Endothelial cell of umbilical vein (primary cell): ENCODE measurements at regions not wholly inside any gene's neighbourhood (a gene's known extent, or its start where the extent isn't known, plus 50 kb on each side); places are given as distances from the start of the nearest gene placed in this dataset.

Experiments used
- BruUV-seq: library from RNA; stranded (reverse); fragments of 400-500 nt; replicated peaks from 2 replicates; lab custom pipeline; 2021; lab: Mats Ljungman, UMichigan
- CTCF ChIA-PET: fragments of 300-600, 350-600 bp; sonication (Branson Sonifier 250); formaldehyde crosslinking; loops from one replicate; lab custom pipeline; 2021; ENCODE audit warnings: antibody characterized with exemption, inconsistent platforms; lab: Charles Lee
- POLR2A ChIA-PET: fragments of 300-600, 350-600 bp; sonication (Branson Sonifier 250); formaldehyde crosslinking; loops from one replicate; lab custom pipeline; 2021; ENCODE audit warnings: antibody characterized with exemption, inconsistent platforms; lab: Charles Lee
- DNase-seq: peaks from one replicate; pipeline ENCODE4 v3.0.0-alpha.2; 2011; ENCODE audit warnings: low read depth, low spot score
- FAIRE-seq: peaks from 2 replicates; lab custom pipeline; 2011; peaks lifted over from hg19 to GRCh38; lab: Jason Lieb, UNC
- H2AFZ ChIP-seq: 2 replicates; pipeline ENCODE4 v1.6.0; 2012; ENCODE audit warnings: low read depth, low read length, control low read depth, inconsistent platforms
- H3K27ac ChIP-seq: 2 replicates; pipeline ENCODE4 v1.5.1; 2011; ENCODE audit warnings: low read depth, mild to moderate bottlenecking, control low read depth, low read length, moderate library complexity; ENCODE audit not compliant: insufficient read depth
- H3K27me3 ChIP-seq, 2 experiments: 2 replicates each; pipeline versions ENCODE4 v1.6.0 to v1.6.1; 2011; ENCODE audit warnings: low read length in 2 of 2, mixed read lengths in 1 of 2; ENCODE audit not compliant: control insufficient read depth in 2 of 2, insufficient read depth in 2 of 2
- H3K36me3 ChIP-seq, 2 experiments: 2 replicates in 1 of 2; 3 replicates in 1 of 2; pipeline ENCODE4 v1.5.1; 2011; ENCODE audit warnings: low read length in 2 of 2, mild to moderate bottlenecking in 1 of 2, moderate library complexity in 1 of 2; ENCODE audit not compliant: control insufficient read depth in 2 of 2, insufficient read depth in 2 of 2; ENCODE audit errors: extremely low read depth in 1 of 2
- H3K4me1 ChIP-seq: 3 replicates; pipeline ENCODE4 v1.5.1; 2011; ENCODE audit warnings: mild to moderate bottlenecking, low read length; ENCODE audit not compliant: control insufficient read depth, insufficient read depth; ENCODE audit errors: extremely low read depth
- H3K4me2 ChIP-seq: 2 replicates; pipeline ENCODE4 v1.6.1; 2011; ENCODE audit warnings: low read length, control low read depth, mixed read lengths; ENCODE audit not compliant: insufficient read depth
- H3K4me3 ChIP-seq, 3 experiments: fragments of 200-600 bp in 1 of 3; sonication (generic), shearing (Covaris generic) in 1 of 3; replicated peaks in 1 of 3; 2 replicates each; pipeline ENCODE4 v1.5.1; 2011 to 2016; ENCODE audit warnings: control low read depth in 3 of 3, low read length in 3 of 3, mild to moderate bottlenecking in 2 of 3, inconsistent platforms in 1 of 3, low read depth in 1 of 3, moderate library complexity in 1 of 3; ENCODE audit not compliant: insufficient read depth in 1 of 3
- H3K79me2 ChIP-seq: 2 replicates; pipeline ENCODE4 v1.6.0; 2012; ENCODE audit warnings: low read length, inconsistent platforms; ENCODE audit not compliant: control insufficient read depth, insufficient read depth
- H3K9ac ChIP-seq: replicated peaks from 2 replicates; pipeline ENCODE3; 2011; ENCODE audit warnings: low read length, control low read depth; ENCODE audit not compliant: insufficient read depth; ENCODE audit errors: extremely low read depth
- H3K9me1 ChIP-seq: replicated peaks from 3 replicates; pipeline ENCODE4 v1.6.0; 2011; ENCODE audit warnings: mild to moderate bottlenecking, low read length; ENCODE audit not compliant: control insufficient read depth, insufficient read depth; ENCODE audit errors: extremely low read depth
- H3K9me3 ChIP-seq: replicated peaks from 2 replicates; pipeline ENCODE4 v1.5.1; 2012; ENCODE audit warnings: low read length, inconsistent platforms; ENCODE audit not compliant: control insufficient read depth, insufficient read depth
- H4K20me1 ChIP-seq: replicated peaks from 2 replicates; pipeline ENCODE3; 2011; ENCODE audit warnings: mild to moderate bottlenecking, low read length; ENCODE audit not compliant: control insufficient read depth, insufficient read depth; ENCODE audit errors: extremely low read depth
- CTCF ChIP-seq, 2 donors: IDR thresholded peaks; 1 replicate in 1 of 2; 2 replicates in 1 of 2; pipeline ENCODE4 v1.5.1; 2011; ENCODE audit warnings: low read length in 2 of 2, mild to moderate bottlenecking in 2 of 2, moderate library complexity in 2 of 2, control low read depth in 1 of 2, inconsistent platforms in 1 of 2, low read depth in 1 of 2; ENCODE audit not compliant: insufficient read depth in 1 of 2; ENCODE audit errors: extremely low read depth in 1 of 2
- EZH2 ChIP-seq: IDR thresholded peaks from 2 replicates; pipeline ENCODE4 v1.6.1; 2012; ENCODE audit warnings: borderline replicate concordance, low read depth, mild to moderate bottlenecking, moderate library complexity, low read length, inconsistent platforms; ENCODE audit not compliant: severe bottlenecking
- FOS ChIP-seq: IDR thresholded peaks from 2 replicates; pipeline ENCODE4 v1.6.1; 2011; ENCODE audit warnings: mild to moderate bottlenecking, low read length, moderate library complexity, borderline replicate concordance; ENCODE audit not compliant: insufficient read depth
- GATA2 ChIP-seq: IDR thresholded peaks from 2 replicates; pipeline ENCODE4 v1.7.0; 2011; ENCODE audit warnings: low read depth, mild to moderate bottlenecking, moderate library complexity, mixed read lengths, low read length; ENCODE audit not compliant: insufficient read length, insufficient read depth
- JUN ChIP-seq: IDR thresholded peaks from 2 replicates; pipeline ENCODE4 v1.6.1; 2011; ENCODE audit warnings: borderline replicate concordance, low read depth; ENCODE audit not compliant: insufficient read length, insufficient read depth
- MAX ChIP-seq: IDR thresholded peaks from 2 replicates; pipeline ENCODE4 v1.6.1; 2011; ENCODE audit not compliant: insufficient read depth, insufficient read length
- MYC ChIP-seq: IDR thresholded peaks from one replicate; pipeline ENCODE4 v1.6.1; 2011; ENCODE audit warnings: mild to moderate bottlenecking, low read depth, low read length
- POLR2A ChIP-seq: IDR thresholded peaks from 2 replicates; pipeline ENCODE4 v1.6.1; 2012; ENCODE audit warnings: low read depth, mild to moderate bottlenecking, control low read depth, low read length
- POLR2AphosphoS5 ChIP-seq: IDR thresholded peaks from 2 replicates; pipeline ENCODE4 v1.6.1; 2012; ENCODE audit warnings: low read depth, mild to moderate bottlenecking, control low read depth, low read length, moderate library complexity; ENCODE audit not compliant: insufficient read depth
- dilution Hi-C: fragments of 300-500 bp; cut with MboI; formaldehyde crosslinking; loops from one replicate; pipeline ENCODE4 v1.15.0; 2019; ENCODE audit warnings: low sequenced_read_pairs; ENCODE audit not compliant: extremely low pct_ligation_motif_present
- intact Hi-C: fragments of 100-400 bp; cut with micrococcal nuclease; formaldehyde crosslinking; loops from one replicate; pipeline ENCODE4 v1.10.0; 2022

DNA sequence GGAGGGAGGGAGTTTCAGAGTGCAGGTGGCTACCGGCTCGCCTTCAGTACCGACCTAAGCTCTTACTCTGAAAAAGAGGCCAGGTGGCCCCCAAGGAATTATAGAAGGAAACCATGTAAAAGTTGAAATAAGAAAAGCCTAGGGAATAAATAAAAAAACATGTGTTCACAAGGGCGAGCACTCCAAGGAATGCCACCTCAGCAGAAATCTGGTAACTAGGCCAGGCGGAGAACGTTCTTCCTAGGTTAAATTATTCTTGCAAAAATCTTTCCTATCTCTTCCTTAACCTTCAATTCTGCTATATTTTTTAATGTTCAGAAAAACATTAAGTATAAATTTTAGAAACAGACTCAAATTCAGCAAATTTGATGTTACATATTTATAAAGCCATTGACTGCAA is 1260.3 kb upstream of the SLC10A2 start:
- TF ChIP-seq POLR2A (no peak), MAX (no peak), JUN (no peak), FOS (no peak), MYC (no peak), POLR2AphosphoS5 (no peak), EZH2 (no peak), CTCF (IDR thresholded peaks at IDR 0.05; ENCODE audit: extremely low read depth in 1 of 2, insufficient read depth in 1 of 2, low read depth in 1 of 2, low read length in 2 of 2) (no peak), GATA2 (no peak)
- no peaks in the 10 kb centered on the region for H4K20me1 ChIP-seq
- H3K4me2 ChIP-seq: no peak overlapping the region
- H2AFZ ChIP-seq: no peak overlapping the region
- DNase-seq: no peak
- H3K36me3 ChIP-seq: no peaks in the 10 kb centered on the region
- no peak overlapping the region for H3K9ac ChIP-seq
- dilution Hi-C loops: no loop called here
- peaks cover 11% of the 10 kb centered on the region for H3K4me1 ChIP-seq
- no peaks in the 10 kb centered on the region for H3K9me3 ChIP-seq
- peaks cover 3% of the 10 kb centered on the region for H3K9me1 ChIP-seq
- H3K27ac ChIP-seq: peak overlapping the region; percentile 38
- no TSS peak for BruUV-seq
- intact Hi-C loops: loop anchor here (10.0 kb wide), 1 partner anchor 868 kb away; no protein-coding TSS in a partner anchor
- POLR2A ChIA-PET: no interaction called here
- FAIRE-seq: no peak
- H3K27me3 ChIP-seq: no peaks in the 10 kb centered on the region
- CTCF ChIA-PET: interaction anchor here (0.9 kb wide), 1 partner anchor 10 kb away, joined by 3 read pairs; no protein-coding TSS in a partner anchor
- no peak overlapping the region for H3K4me3 ChIP-seq
- no peaks in the 10 kb centered on the region for H3K79me2 ChIP-seq
